Erythroblast (primary cell): ENCODE measurements at regions not wholly inside any gene's neighbourhood (a gene's known extent, or its start where the extent isn't known, plus 50 kb on each side); places are given as distances from the start of the nearest gene placed in this dataset.
"Not testable (repeated sequence)": the region's sequence is repeated elsewhere in the genome, so short reads cannot be mapped to it uniquely, and the experiment has no call there.

Experiments used
- DNase-seq, 2 experiments: peaks; one replicate each; lab custom pipeline; 2025; lab: John Stamatoyannopoulos, UW
- GATA1 ChIP-seq: IDR thresholded peaks from 2 replicates; pipeline ENCODE4 v1.6.1; 2011; ENCODE audit warnings: low read depth, mild to moderate bottlenecking, control low read depth, low read length, moderate library complexity
- POLR2A ChIP-seq: IDR thresholded peaks from 2 replicates; pipeline ENCODE4 v1.6.1; 2011; ENCODE audit warnings: mild to moderate bottlenecking, low read length

DNA sequence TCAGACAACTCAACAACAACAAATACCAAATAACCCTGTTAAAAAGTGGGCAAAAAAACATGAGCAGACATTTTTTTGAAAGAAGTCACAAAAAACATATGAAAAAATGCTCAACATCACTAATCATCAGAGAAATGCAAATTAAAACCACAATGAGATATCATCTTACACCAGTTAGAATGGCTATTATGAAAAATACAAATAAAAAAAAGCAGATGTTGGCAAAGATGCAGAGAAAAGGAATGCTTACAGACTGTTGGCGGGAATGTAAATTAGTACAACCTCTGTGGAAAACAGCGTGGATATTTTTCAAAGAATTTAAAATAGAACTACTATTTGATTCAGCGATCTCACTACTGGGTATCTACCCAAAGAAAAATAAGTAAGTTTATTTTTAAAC lies 114.0 kb downstream of the SLC38A4 start:
- TF ChIP-seq GATA1 (no peak), POLR2A (no peak)
- no peak for DNase-seq

DNA sequence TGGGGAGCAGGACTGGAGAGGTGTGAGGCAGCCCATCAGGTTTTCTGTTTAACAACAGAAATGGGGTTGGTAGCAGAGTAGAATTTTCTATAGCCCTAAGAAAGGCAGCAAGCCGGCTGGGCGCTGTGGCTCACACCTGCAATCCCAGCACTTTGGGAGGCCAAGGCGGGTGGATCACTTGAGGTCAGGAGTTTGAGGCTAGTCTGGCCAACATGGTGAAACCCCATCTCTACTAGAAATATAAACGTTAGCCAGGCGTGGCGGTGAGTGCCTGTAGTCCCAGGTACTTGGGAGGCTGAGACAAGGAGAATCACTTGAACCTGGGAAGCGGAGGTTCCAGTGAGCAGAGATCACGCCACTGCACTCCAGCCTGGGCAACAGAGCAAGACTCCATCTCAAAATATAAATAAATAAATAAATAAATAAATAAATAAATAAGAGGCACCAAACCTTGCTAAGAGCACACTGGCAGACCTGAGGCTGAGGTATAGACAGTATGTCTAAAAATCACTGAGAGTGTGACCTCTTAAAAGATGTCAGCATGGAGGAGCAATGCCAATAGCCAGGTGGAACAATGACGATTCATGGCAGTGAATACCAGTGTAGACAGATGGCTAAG lies 115.6 kb downstream of the SLC38A4 start:
- TF ChIP-seq POLR2A: no peak
- no peak for TF ChIP-seq GATA1
- DNase-seq: no peak

DNA sequence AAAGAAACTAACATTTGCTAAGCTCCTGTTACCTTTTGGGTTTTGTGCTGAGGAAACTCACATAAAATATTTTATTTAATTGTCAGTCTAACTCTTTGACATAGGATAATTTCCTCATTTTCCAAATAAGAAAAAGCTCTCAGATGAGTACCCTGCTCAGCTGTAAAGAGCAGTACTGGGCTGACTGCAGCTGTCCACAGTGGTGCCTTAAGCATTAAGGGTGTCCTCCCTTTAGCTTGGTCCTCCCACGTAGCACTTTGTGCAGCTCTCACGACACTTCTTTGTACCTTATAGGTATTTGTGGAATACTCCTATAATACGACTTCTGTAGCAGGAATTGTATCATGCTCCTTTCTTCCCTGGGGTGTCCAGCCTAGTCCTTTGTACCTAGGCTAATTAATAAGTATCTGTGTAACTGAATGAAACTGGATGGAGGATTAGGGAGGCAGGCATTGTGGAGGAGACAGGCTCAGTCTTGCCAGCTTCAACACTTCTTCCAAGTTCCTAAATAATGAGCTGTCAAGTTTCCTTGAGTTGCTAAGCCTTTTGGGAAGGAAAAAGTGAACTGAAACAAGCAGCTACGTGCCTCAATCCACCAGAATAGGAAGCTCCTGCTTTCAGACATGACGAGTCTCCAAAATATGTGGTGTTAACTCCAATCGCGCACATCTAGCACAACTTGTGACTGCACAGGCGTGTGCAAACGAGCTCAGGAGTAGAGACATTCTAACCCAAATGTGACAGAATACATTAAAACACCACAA lies 123.0 kb downstream of the SLC38A4 start:
- no peak for DNase-seq
- no peak for TF ChIP-seq GATA1
- no peak for TF ChIP-seq POLR2A

DNA sequence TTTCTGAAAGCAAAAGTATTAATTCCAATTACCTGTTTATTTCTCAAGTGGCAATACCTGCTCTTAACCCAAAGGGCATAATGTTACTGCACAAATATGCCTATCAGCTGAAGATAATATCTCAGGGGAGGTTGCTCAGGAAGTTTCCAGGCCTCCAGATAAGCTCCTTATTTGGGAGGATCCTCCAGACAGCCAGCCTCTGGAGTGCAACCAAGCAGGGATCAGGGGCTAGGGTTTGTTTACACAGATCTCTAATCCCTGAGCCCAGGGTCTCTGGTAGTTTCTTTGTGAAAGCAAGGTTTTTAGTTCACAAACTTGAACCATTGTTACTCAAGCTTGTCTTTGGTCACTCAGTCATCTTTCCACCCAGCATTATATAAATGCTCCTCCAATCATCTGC lies 124.4 kb downstream of the SLC38A4 start:
- no peak for DNase-seq

DNA sequence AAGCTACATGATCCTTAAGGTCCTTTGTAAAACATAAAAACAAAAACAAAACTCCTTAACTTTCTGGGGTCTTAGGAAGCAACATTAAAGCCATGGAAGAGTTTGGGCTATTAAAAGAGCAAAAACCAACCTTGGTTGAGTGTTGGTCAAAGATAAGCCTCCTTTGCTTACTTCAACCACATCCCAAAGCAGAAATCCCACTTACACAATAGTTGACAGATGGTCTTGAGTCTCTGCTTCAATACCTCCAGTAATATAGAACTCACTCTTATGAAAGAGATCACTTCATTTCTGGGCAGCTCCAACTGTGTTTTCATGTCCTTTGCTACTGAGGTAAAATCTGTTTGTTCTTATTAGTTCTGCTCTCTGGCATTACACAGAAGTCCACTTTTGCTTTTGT lies 125.8 kb downstream of the SLC38A4 start:
- no peak for TF ChIP-seq GATA1
- TF ChIP-seq POLR2A: no peak
- DNase-seq: no peak

More for the DNA sequence above, 124.4 kb downstream of the SLC38A4 start:
- TF ChIP-seq POLR2A (no peak), GATA1 (no peak)

DNA sequence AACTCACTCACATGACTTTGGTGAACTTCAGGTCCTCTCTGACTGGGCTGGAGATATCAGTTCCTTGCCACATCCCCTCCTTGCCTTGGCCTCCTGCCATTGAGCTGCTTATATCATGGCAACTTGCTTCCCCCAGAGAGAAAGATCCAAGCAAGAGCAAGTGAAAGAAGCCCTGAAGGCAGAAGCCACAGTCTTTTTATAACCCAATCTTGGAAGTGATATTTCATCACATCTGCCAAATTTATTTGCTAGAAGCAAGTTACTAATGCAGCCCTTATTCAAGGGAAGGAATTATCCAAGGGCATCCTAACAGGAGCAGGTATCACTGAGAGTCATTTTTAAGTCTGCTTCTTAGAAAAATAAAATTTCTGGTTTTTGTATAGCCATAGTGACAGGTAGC lies 127.8 kb downstream of the SLC38A4 start:
- no peak for DNase-seq
- TF ChIP-seq GATA1 (no peak), POLR2A (no peak)

DNA sequence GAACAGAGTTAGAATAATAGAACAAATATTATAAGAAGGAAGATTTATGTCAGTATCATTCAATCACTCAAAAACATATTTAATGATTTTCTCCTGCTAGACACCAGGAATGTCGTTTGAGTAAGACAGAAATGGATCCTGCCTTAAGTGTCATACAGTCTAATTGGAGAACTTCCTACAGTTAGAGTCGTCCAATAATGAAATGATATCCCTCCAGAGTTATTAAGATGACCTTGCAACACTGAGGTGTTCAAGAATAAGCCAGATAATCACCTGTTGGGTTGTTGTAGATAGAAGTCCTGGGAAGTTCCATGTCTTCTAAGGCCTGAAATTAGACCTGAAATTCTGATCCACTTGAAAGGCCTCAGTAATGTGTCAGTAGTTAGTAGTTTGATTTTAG lies 132.3 kb downstream of the SLC38A4 start:
- DNase-seq: no peak
- TF ChIP-seq GATA1 (no peak), POLR2A (no peak)

DNA sequence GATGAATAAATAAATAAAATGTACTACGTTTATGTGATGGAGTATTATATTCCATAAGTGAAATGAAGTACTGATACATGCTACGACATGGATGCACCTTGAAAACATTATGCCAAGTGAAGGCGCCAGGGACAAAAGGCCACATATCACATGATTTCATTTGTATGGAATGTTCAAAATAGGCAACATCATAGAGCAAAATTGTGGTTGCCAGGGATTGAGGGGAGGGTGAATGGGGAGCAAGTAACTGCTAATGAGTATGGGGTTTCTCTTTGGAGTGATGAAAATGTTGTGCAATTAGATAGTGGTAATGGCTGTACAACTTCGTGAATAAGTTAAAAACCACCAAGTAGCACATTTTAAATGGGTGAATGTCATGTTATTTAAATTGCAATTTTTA lies 132.8 kb downstream of the SLC38A4 start:
- TF ChIP-seq GATA1 (no peak), POLR2A (no peak)

DNA sequence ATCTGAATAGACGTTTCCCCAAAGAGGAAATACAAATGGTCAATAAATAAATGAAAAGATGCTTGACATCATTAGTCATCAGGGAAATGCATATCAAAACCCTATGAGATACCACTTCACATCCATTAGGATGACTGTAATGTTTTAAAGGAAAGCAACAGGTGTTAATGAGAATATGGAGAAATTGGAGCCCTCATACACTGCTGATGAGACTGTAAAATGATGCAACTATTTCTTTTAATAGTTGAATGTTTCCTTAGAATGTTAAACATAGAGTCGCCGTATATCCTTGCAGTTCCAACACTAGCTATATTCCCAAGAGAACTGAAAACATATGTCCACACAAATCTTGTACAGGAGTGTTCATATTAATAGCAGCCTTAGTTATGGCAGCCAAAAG lies 133.2 kb downstream of the SLC38A4 start:
- TF ChIP-seq GATA1 (no peak), POLR2A (no peak)
- no peak for DNase-seq

More for the DNA sequence above, 132.8 kb downstream of the SLC38A4 start:
- no peak for DNase-seq

DNA sequence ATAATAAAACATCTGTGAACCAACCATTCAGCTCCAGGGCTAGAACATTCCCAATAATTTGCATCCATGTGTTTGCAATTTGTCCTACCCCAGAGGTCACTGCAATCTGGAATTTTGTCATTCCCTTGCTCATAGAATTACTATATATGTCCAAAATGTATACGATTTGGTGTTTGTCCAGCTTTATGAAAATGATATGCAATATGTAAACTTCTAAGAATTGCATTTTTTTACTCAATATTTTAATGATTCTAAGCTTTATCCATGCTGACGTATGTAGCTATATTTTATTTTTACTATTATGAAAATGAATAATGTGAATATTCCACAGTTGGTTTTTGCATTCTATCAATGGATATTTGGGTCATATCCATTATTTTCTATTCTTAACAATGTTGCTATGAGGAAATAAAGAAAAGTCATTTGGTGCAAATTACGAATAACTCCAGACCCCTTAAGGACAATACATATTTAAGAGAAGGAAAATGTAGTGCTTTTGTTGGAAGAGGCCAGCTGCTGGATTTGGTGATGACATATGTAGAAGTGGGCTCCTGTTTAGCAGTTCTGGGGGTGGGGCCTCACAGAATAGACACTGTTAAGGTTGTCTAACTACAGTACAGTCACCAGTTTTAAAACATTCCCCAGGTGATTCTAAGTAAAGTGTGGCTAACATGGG lies 139.4 kb downstream of the SLC38A4 start:
- TF ChIP-seq GATA1 (no peak), POLR2A (no peak)
- DNase-seq: no peak

DNA sequence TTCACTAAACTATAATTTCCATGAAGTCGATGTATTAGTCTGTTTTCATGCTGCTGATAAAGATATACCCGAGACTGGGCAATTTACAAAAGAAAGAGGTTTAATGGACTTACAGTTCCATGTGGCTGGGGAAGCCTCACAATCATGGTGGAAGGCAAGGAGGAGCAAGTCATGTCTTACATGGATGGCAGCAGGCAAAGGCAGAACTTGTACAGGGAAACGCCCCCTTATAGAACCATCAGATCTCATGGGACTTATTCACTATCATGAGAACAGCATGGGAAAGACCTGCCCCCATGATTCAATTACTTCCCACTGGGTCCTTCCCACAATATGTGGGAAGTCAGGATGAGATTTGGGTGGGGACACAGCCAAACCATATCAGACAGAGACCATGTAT lies 141.6 kb downstream of the SLC38A4 start:
- DNase-seq: not testable (repeated sequence)

DNA sequence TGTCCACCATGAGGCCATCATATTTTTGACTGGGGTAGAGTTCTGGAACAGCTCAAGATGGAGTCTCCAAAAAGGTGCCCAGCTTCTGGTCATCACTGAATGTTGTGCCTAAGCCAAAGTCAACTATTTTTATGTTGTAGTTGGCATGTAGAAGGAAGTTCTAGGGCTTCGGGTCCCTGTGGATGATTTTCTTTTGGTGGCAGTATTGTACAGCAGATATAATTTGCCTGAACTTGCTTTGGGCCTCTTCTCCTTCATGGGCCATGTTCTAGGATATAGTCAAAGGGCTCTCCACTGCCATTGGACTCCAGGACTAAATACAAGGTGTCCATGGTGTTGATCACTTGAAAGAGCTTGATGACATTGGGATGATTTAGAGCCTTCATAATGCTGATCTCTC lies 143.6 kb downstream of the SLC38A4 start:
- no peak for DNase-seq
- no peak for TF ChIP-seq GATA1
- TF ChIP-seq POLR2A: no peak

DNA sequence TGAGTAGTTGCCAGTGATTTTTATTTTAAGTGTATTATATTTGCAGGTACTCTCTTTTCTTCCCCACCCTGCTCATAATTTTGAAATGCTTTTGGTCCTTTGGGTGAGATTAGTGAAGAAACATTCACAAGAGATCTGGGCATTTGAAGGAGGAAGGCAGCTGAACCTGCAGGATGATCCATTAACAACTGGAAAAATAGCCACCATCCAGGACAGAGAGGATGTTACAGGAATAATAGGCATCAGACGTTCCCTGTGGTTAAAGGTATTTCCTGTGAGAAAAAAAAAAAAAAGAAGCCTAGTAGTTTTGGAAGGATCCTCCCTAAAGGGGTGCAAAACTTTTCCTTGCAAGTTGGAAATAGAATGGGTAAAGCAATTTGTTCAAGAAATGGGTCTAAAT lies 145.3 kb downstream of the SLC38A4 start:
- no peak for DNase-seq
- TF ChIP-seq POLR2A: no peak
- no peak for TF ChIP-seq GATA1

DNA sequence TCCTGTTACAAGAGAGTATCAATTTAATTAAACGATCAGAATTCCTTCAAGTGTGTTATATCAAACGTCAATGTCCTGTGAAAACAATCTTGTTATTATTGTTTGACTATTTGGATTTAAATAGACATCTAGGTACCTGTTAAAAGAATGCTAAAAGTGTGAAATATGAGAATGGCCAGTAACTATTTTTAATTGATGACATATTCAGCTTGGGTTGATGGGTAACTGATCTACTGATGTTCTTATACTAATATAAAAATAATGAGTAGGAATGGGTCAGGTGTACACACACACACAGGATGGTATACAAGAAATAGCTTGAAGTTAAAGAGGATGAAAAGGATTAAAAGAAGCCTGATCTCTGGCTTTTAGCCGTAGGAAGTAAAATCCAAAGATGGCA lies 146.0 kb downstream of the SLC38A4 start:
- TF ChIP-seq POLR2A: no peak
- no peak for TF ChIP-seq GATA1
- no peak for DNase-seq

DNA sequence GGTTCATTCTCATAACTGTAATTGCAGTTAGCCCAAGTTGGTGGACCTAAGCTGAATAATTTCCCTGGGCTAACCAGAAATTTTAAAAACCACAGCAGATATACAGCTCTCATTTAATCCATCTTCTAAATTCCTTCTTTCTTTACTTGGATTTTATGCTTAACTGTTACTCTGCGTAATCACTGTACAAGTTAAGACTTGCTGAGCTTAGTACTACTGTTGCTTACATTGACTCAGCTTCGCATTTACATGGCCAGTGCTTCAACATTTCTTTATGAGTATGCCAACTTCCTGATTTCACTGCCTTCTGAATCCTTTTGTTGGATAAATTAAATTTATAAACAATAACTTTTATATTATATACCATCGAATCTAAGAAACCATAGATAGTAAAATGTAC lies 147.4 kb downstream of the SLC38A4 start:
- TF ChIP-seq POLR2A (no peak), GATA1 (no peak)
- DNase-seq: no peak
